ENCODE measurements at regions not wholly inside any gene's neighbourhood (a gene's known extent, or its start where the extent isn't known, plus 50 kb on each side); places are given as distances from the start of the nearest gene placed in this dataset.

DNA sequence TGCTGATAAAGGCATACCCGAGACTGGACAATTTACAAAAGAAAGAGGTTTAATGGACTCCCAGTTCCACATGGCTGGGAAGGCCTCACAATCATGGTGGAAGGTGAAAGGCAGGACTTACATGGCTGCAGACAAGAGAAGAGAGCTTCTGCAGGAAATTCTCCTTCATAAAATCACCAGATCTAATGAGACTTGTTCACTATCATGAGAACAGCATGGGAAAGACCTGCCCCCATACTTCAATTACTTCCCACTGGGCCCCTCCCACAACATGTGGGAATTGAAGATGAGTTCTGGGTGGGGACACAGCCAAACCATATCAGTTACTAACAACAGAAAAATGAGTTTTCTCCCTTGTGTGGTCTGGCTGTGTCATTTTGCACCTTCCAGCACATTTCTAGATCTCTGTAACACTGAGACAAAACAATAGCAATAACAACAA is 741.4 kb downstream of the KCNT2 start:
- Histone ChIP-seq H3K9me3 (ENCODE audit: control insufficient read depth, insufficient read depth, low read length) (no peaks in the 10 kb centered on the region), H3K27me3 (ENCODE audit: control insufficient read depth, low read length) (no peaks in the 10 kb centered on the region), H3K36me3 (ENCODE audit: control insufficient read depth, low read length) (no peaks in the 10 kb centered on the region), H3K4me2 (ENCODE audit: low read length) (no peak overlapping the region), H3K4me1 (ENCODE audit: control insufficient read depth, low read length) (no peaks in the 10 kb centered on the region), H4K20me1 (ENCODE audit: control insufficient read depth, insufficient read depth, low read depth, low read length) (no peaks in the 10 kb centered on the region), H3F3A (ENCODE audit: control insufficient read depth, insufficient read depth) (no peaks in the 10 kb centered on the region), H3K4me3 (ENCODE audit: low read length) (no peak overlapping the region), H3K79me2 (ENCODE audit: control insufficient read depth, low read length) (no peaks in the 10 kb centered on the region), H3K27ac (ENCODE audit: low read depth, low read length) (no peak overlapping the region), H3K9me2 (replicated peaks; ENCODE audit: control insufficient read depth, low read length) (no peaks in the 10 kb centered on the region)
- TF ChIP-seq, protein P1, sequence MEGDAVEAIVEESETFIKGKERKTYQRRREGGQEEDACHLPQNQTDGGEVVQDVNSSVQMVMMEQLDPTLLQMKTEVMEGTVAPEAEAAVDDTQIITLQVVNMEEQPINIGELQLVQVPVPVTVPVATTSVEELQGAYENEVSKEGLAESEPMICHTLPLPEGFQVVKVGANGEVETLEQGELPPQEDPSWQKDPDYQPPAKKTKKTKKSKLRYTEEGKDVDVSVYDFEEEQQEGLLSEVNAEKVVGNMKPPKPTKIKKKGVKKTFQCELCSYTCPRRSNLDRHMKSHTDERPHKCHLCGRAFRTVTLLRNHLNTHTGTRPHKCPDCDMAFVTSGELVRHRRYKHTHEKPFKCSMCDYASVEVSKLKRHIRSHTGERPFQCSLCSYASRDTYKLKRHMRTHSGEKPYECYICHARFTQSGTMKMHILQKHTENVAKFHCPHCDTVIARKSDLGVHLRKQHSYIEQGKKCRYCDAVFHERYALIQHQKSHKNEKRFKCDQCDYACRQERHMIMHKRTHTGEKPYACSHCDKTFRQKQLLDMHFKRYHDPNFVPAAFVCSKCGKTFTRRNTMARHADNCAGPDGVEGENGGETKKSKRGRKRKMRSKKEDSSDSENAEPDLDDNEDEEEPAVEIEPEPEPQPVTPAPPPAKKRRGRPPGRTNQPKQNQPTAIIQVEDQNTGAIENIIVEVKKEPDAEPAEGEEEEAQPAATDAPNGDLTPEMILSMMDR (IDR thresholded peaks at IDR 0.05; ENCODE audit: low read depth, low read length, poor library complexity, severe bottlenecking), result no peak
- no peak for TF ChIP-seq EZH2phosphoT487 (IDR thresholded peaks at IDR 0.05; ENCODE audit: borderline replicate concordance, low read length)

DNA sequence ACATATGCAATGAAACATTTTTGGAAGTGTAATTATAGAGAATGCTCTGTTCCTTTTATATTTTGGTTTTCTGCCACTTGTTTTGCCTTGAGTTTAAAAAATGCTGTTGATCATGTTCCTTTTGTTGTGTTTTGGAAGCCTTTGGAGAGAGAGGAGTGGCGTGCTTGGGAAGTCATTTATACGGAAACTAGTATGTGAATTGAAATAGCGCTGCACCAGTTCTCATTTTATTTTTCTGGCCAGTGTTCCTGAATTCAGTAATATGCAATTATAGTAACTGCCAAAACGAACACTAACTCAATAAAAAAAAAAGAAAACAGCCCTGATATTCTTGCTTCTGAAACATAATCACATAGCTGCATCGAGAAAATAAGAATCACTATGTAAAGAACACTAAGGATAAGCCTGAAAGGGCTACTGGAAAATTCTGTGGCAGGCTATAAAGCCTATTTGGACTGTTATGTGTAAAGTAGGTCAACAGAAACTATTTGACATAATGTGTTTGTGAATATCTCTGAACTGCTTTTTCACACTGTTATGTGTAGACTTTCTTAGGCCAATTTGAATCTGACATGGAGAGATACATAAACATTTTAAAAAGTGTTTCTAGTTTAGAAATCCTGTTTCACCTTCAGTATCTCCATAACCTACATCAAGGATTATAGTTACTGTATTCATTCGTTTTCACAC is 742.0 kb downstream of the KCNT2 start:
- no peak for TF ChIP-seq EZH2phosphoT487 (IDR thresholded peaks at IDR 0.05; ENCODE audit: borderline replicate concordance, low read length)
- TF ChIP-seq, protein P1 (IDR thresholded peaks at IDR 0.05; ENCODE audit: low read depth, low read length, poor library complexity, severe bottlenecking), result no peak
- Histone ChIP-seq H4K20me1 (ENCODE audit: control insufficient read depth, insufficient read depth, low read depth, low read length) (no peaks in the 10 kb centered on the region), H3K4me1 (ENCODE audit: control insufficient read depth, low read length) (no peaks in the 10 kb centered on the region), H3K79me2 (ENCODE audit: control insufficient read depth, low read length) (no peaks in the 10 kb centered on the region), H3K27me3 (ENCODE audit: control insufficient read depth, low read length) (no peaks in the 10 kb centered on the region), H3K9me3 (ENCODE audit: control insufficient read depth, insufficient read depth, low read length) (no peaks in the 10 kb centered on the region), H3K4me3 (ENCODE audit: low read length) (no peak overlapping the region), H3F3A (ENCODE audit: control insufficient read depth, insufficient read depth) (no peaks in the 10 kb centered on the region), H3K36me3 (ENCODE audit: control insufficient read depth, low read length) (no peaks in the 10 kb centered on the region), H3K4me2 (ENCODE audit: low read length) (no peak overlapping the region), H3K9me2 (replicated peaks; ENCODE audit: control insufficient read depth, low read length) (no peaks in the 10 kb centered on the region), H3K27ac (ENCODE audit: low read depth, low read length) (no peak overlapping the region)

DNA sequence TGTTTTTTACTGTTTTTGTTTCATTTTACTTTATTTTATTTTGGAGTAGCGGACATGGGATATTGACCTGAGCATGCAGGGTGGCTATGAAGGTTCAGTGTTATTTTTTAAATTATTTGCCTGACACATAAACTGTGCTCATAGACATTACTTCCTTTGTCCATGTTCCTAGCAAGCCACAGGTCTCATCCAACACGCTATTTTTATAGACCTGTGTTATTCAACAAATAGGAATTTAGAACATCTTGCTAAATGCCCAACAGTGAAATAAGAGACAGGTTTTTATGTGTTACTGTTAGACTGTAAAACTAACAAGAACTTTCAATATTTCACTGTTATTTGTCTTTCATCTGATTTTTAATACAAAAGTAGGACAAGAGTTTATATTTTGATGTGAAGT is 756.4 kb downstream of the KCNT2 start:
- H3K9me2 ChIP-seq (replicated peaks; ENCODE audit: control insufficient read depth, low read length), result no peaks in the 10 kb centered on the region
- H3K79me2 ChIP-seq (ENCODE audit: control insufficient read depth, low read length), result no peaks in the 10 kb centered on the region
- no peak overlapping the region for H3K4me3 ChIP-seq (ENCODE audit: low read length)
- H3K27me3 ChIP-seq (ENCODE audit: control insufficient read depth, low read length), result no peaks in the 10 kb centered on the region
- no peaks in the 10 kb centered on the region for H3F3A ChIP-seq (ENCODE audit: control insufficient read depth, insufficient read depth)
- TF ChIP-seq, protein P1 (IDR thresholded peaks at IDR 0.05; ENCODE audit: low read depth, low read length, poor library complexity, severe bottlenecking), result no peak
- TF ChIP-seq EZH2phosphoT487 (IDR thresholded peaks at IDR 0.05; ENCODE audit: borderline replicate concordance, low read length), result no peak
- no peak overlapping the region for H3K4me2 ChIP-seq (ENCODE audit: low read length)
- H3K9me3 ChIP-seq (ENCODE audit: control insufficient read depth, insufficient read depth, low read length), result no peaks in the 10 kb centered on the region
- no peaks in the 10 kb centered on the region for H3K4me1 ChIP-seq (ENCODE audit: control insufficient read depth, low read length)
- no peaks in the 10 kb centered on the region for H3K36me3 ChIP-seq (ENCODE audit: control insufficient read depth, low read length)
- H4K20me1 ChIP-seq (ENCODE audit: control insufficient read depth, insufficient read depth, low read depth, low read length), result no peaks in the 10 kb centered on the region
- no peak overlapping the region for H3K27ac ChIP-seq (ENCODE audit: low read depth, low read length)
